WERI-Rb-1 (cell line): ENCODE measurements at regions not wholly inside any gene's neighbourhood (a gene's known extent, or its start where the extent isn't known, plus 50 kb on each side); places are given as distances from the start of the nearest gene placed in this dataset.
A peak's percentile ranks its signal among the peaks of the same experiment; 100 is the strongest.

Experiments used
- DNase-seq: peaks from one replicate; pipeline ENCODE4 v3.0.0-alpha.2; 2020
- H3K27ac ChIP-seq: fragments of 250-450 bp; sonication (Bioruptor Pico); 2 replicates; pipeline ENCODE4 v1.5.1; 2020; ENCODE audit warnings: mild to moderate bottlenecking, moderate library complexity
- H3K27me3 ChIP-seq: fragments of 250-450 bp; sonication (Bioruptor Pico); 2 replicates; pipeline ENCODE4 v1.5.1; 2021; ENCODE audit warnings: mild to moderate bottlenecking, low read depth, moderate library complexity; ENCODE audit not compliant: insufficient read depth, severe bottlenecking
- H3K36me3 ChIP-seq: fragments of 250-450 bp; sonication (Bioruptor Pico); 2 replicates; pipeline ENCODE4 v1.5.1; 2020; ENCODE audit warnings: mild to moderate bottlenecking, moderate library complexity
- H3K4me3 ChIP-seq: 2 replicates; pipeline ENCODE4 v1.5.1; 2011; ENCODE audit warnings: low read depth, mild to moderate bottlenecking, control low read depth, low read length
- H3K9me3 ChIP-seq: fragments of 250-450 bp; sonication (Bioruptor Pico); 2 replicates; pipeline ENCODE4 v1.5.1; 2021; ENCODE audit warnings: mild to moderate bottlenecking, moderate library complexity; ENCODE audit not compliant: severe bottlenecking
- CTCF ChIP-seq: IDR thresholded peaks from 2 replicates; pipeline ENCODE4 v1.5.1; 2011; ENCODE audit warnings: low read depth, mild to moderate bottlenecking, control low read depth, inconsistent platforms, low read length

GRCh38 chr2:238714038-238714528 is 133.8 kb upstream of the TWIST2 start:
- peaks cover 65% of the 10 kb centered on the region for H3K27me3 ChIP-seq
- no peaks in the 10 kb centered on the region for H3K36me3 ChIP-seq
- no peak overlapping the region for H3K4me3 ChIP-seq
- DNase-seq, result no peak
- TF ChIP-seq CTCF, result no peak
- H3K9me3 ChIP-seq, result no peaks in the 10 kb centered on the region
- H3K27ac ChIP-seq, result no peak overlapping the region

GRCh38 chr2:238716171-238716570 is 131.7 kb upstream of the TWIST2 start:
- Histone ChIP-seq H3K27me3 (peaks cover 65% of the 10 kb centered on the region), H3K9me3 (no peaks in the 10 kb centered on the region), H3K36me3 (no peaks in the 10 kb centered on the region), H3K27ac (no peak overlapping the region), H3K4me3 (no peak overlapping the region)
- no peak for TF ChIP-seq CTCF
- no peak for DNase-seq

- no peak overlapping the region for H3K4me3 ChIP-seq
- H3K9me3 ChIP-seq, result no peaks in the 10 kb centered on the region
- no peak overlapping the region for H3K27ac ChIP-seq
- H3K36me3 ChIP-seq, result no peaks in the 10 kb centered on the region
- no peak for TF ChIP-seq CTCF
- no peak for DNase-seq
- H3K27me3 ChIP-seq, result peaks cover 66% of the 10 kb centered on the region
Measured at GRCh38 chr2:238716585-238716984, 131.3 kb upstream of the TWIST2 start.

DNA sequence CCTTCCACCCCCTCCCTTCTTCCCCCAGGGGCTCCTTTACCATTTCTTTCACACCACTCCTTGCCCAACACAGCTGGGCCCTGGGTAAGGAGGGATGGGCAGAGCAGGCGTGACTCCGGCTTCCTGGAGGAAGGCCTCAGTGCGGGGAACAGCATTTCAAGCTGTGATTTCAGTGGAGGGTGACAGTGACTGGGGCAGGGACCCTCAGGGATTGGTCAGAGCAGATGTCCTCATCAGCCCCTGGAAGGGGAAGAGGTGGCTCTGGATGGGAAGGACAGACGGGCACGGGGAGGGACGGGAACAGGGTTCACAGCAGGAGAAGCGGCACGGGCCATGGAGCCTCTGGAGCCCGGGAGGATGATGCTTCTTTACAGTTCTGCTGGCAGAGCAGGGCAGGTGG is 130.8 kb upstream of the TWIST2 start:
- no peak overlapping the region for H3K27ac ChIP-seq
- H3K9me3 ChIP-seq, result peaks cover 2% of the 10 kb centered on the region
- H3K36me3 ChIP-seq, result no peaks in the 10 kb centered on the region
- no peak for DNase-seq
- no peak for TF ChIP-seq CTCF
- no peak overlapping the region for H3K4me3 ChIP-seq
- peaks cover 66% of the 10 kb centered on the region for H3K27me3 ChIP-seq

DNA sequence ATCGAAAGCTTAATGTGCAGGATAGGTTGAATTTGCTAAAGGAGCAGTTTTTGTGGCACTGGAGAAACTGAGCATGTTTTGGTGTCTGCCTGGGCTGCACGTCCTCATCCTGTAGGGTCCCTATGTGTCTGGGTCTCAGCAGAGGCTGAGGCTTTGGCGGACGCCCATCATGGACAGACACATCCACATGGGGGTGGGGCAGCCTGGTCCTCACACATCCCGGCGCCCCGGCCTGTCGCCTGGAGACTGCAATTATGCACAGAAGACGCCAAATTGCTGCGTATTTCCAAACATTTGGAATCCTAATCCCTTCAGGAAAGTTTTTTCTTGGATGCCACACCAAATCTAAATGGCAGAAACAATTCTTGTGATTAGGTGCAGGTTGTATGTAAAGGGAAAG is 128.2 kb upstream of the TWIST2 start:
- no peak overlapping the region for H3K27ac ChIP-seq
- no peaks in the 10 kb centered on the region for H3K36me3 ChIP-seq
- H3K27me3 ChIP-seq, result peaks cover 76% of the 10 kb centered on the region
- H3K9me3 ChIP-seq, result peaks cover 7% of the 10 kb centered on the region
- H3K4me3 ChIP-seq, result no peak overlapping the region
- no peak for TF ChIP-seq CTCF
- no peak for DNase-seq

DNA sequence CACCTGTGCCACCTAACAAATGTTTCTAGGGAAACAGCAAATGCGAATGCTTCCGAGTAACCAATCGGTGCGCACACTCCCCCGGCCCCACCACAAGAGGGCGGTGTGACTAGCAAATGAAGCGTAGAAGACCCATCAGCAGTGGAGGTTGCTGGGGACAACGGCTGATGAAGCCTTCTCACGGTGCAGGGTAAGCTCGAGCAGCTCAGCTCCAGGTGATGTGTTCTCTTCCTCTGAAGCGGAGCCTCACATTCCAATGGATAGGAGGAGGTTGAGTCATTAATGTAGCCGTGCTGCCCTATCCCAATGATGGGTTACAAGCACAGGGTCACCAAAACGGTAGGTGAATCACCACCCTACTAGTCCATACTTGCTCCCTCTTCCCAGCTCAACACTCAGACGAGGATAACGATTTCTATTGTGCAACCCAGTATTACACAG is 127.6 kb upstream of the TWIST2 start:
- no peak overlapping the region for H3K4me3 ChIP-seq
- peaks cover 74% of the 10 kb centered on the region for H3K27me3 ChIP-seq
- peaks cover 7% of the 10 kb centered on the region for H3K9me3 ChIP-seq
- no peaks in the 10 kb centered on the region for H3K36me3 ChIP-seq
- peak; percentile 68 for TF ChIP-seq CTCF
- H3K27ac ChIP-seq, result no peak overlapping the region
- DNase-seq, result peak; percentile 35
